Kidney (tissue), 13 donors: ENCODE measurements at regions not wholly inside any gene's neighbourhood (a gene's known extent, or its start where the extent isn't known, plus 50 kb on each side); places are given as distances from the start of the nearest gene placed in this dataset.

ENCODE experiments used
- DNase-seq, 5 donors: peaks; one replicate each; pipeline ENCODE4 v3.0.0-alpha.2; 2013 to 2020
- FAIRE-seq: peaks from 2 replicates; lab custom pipeline; 2012; peaks lifted over from hg19 to GRCh38; lab: Jason Lieb, UNC
- H3K27ac ChIP-seq, 2 donors: one replicate each; pipeline ENCODE4 v1.7.0; 2013; ENCODE audit warnings: low read depth in 2 of 2, low read length in 2 of 2, inconsistent platforms in 1 of 2
- H3K27me3 ChIP-seq: one replicate; pipeline ENCODE4 v1.7.1; 2013; ENCODE audit warnings: low read length, inconsistent platforms; ENCODE audit not compliant: control insufficient read depth, insufficient read depth
- H3K36me3 ChIP-seq, 3 donors: one replicate each; pipeline versions ENCODE4 v1.7.0 to v1.7.1; 2013; ENCODE audit warnings: low read length in 3 of 3, control low read depth in 1 of 3, inconsistent platforms in 1 of 3; ENCODE audit not compliant: insufficient read depth in 3 of 3, control insufficient read depth in 2 of 3
- H3K4me1 ChIP-seq, 3 donors: one replicate each; pipeline versions ENCODE4 v1.7.0 to v1.7.1; 2013; ENCODE audit warnings: low read length in 3 of 3, inconsistent platforms in 1 of 3, low read depth in 1 of 3; ENCODE audit not compliant: control insufficient read depth in 2 of 3, insufficient read depth in 2 of 3
- H3K4me3 ChIP-seq, 3 donors: one replicate each; pipeline versions ENCODE4 v1.7.0 to v1.8.1; 2013; ENCODE audit warnings: low read length in 3 of 3, control low read depth in 1 of 3, inconsistent platforms in 1 of 3
- H3K9ac ChIP-seq, 3 donors: one replicate each; pipeline versions ENCODE4 v1.7.0 to v1.7.1; 2013; ENCODE audit warnings: low read length in 3 of 3, control low read depth in 1 of 3, inconsistent platforms in 1 of 3
- H3K9me3 ChIP-seq, 3 donors: one replicate each; pipeline versions ENCODE4 v1.7.0 to v1.7.1; 2013; ENCODE audit warnings: low read length in 3 of 3, control low read depth in 1 of 3, inconsistent platforms in 1 of 3; ENCODE audit not compliant: control insufficient read depth in 2 of 3, insufficient read depth in 1 of 3
- intact Hi-C: fragments of 100-400 bp; cut with DNase I; formaldehyde crosslinking; loops from one replicate; pipeline ENCODE4 v1.11.1; 2022
- TF ChIP-seq, protein P1 (sequence below): IDR thresholded peaks from 3 replicates; pipeline ENCODE4 v1.5.1; 2012; ENCODE audit warnings: mild to moderate bottlenecking, moderate library complexity, borderline replicate concordance; ENCODE audit not compliant: insufficient read depth; ENCODE audit errors: extremely low read depth
- donor health status: control.
- donor health status: control.
- donor health status: control.
- donor health status: control.
- donor health status: control.
- donor health status: DM: yes; HTN: yes; CAD: no.
- donor health status: Normal renal cell carcinoma (clear cell type).

DNA sequence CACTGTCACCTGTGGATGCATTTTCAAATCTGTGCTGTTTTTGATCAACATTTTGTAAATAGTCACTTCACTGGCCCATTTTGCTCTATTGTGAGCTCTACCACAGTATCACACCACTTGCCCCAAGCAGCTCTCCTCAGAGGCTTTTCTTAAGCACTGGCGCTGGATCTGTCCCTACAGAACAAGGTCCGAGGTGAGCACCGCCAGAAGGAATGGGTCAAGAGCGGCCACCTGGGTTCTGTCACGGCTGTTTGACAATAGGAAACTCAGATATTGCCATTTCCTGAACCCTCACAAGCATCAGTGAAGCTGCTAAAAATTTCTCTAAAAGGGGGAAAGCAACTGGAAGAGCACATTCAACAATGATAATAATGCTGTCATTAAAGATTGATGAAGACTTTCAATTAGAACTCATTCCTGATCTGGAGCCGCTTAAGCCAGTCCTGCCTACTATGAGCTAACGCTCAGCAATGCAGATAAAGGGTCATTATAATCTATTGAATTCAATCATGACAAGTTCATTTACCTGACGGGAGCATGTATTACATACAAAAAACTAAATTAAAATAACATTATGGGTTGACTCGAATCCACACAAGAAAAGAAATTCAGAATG lies 514.0 kb downstream of the GALR1 start:
- Histone ChIP-seq H3K9ac (no peak overlapping the region), H3K4me1 (no peaks in the 10 kb centered on the region), H3K9me3 (no peaks in the 10 kb centered on the region), H3K27me3 (no peaks in the 10 kb centered on the region), H3K36me3 (no peaks in the 10 kb centered on the region), H3K27ac (no peak overlapping the region), H3K4me3 (no peak overlapping the region)
- intact Hi-C loops = no loop called here
- DNase-seq = no peak
- TF ChIP-seq, protein P1, sequence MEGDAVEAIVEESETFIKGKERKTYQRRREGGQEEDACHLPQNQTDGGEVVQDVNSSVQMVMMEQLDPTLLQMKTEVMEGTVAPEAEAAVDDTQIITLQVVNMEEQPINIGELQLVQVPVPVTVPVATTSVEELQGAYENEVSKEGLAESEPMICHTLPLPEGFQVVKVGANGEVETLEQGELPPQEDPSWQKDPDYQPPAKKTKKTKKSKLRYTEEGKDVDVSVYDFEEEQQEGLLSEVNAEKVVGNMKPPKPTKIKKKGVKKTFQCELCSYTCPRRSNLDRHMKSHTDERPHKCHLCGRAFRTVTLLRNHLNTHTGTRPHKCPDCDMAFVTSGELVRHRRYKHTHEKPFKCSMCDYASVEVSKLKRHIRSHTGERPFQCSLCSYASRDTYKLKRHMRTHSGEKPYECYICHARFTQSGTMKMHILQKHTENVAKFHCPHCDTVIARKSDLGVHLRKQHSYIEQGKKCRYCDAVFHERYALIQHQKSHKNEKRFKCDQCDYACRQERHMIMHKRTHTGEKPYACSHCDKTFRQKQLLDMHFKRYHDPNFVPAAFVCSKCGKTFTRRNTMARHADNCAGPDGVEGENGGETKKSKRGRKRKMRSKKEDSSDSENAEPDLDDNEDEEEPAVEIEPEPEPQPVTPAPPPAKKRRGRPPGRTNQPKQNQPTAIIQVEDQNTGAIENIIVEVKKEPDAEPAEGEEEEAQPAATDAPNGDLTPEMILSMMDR = no peak
- FAIRE-seq = no peak

DNA sequence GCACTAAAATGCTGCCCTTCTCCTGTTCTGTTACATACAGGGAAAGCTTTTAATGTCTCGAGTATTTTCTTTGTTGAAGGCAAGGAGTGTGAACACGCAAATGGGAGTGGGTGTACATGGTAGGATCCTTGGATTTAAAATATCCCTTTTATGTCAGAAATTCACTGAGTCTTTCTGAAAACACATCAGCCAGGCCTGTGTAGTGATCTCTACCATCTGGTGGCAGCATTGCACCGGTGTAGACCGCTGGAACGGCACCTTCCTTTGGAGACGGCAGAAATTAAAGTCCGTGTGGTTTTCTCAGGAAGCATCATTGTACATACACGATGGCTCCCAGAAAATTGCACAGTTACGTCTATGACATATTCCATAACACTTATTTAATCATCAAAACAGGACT lies 515.8 kb downstream of the GALR1 start:
- intact Hi-C loops = no loop called here
- no peaks in the 10 kb centered on the region for H3K27me3 ChIP-seq
- no peaks in the 10 kb centered on the region for H3K9me3 ChIP-seq
- TF ChIP-seq, protein P1 = peak; percentile 51
- no peaks in the 10 kb centered on the region for H3K4me1 ChIP-seq
- no peaks in the 10 kb centered on the region for H3K36me3 ChIP-seq
- H3K27ac ChIP-seq = no peak overlapping the region
- H3K9ac ChIP-seq = no peak overlapping the region
- FAIRE-seq (no peak), DNase-seq (peak in 4 of 5 donors; percentile 55 to 79 (median 76))
- H3K4me3 ChIP-seq = no peak overlapping the region

DNA sequence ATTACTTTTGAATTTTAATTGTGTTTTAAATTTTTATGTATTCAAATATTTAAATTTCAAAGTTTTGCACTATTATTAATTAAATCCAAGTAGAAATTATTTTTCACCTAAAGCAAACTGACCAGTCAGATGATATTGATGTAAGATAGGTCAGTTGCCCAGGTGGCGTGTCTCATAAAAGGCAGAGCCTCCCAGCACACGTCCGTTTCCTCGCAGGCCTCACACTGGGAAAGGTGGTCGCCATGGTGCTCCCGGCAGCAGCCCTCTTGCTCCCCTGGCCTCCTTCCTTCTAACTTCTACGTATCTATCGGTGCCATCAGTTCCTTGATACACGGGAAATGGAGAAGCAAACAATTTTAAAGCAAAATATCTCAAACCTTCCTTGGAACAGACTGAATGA lies 516.8 kb downstream of the GALR1 start:
- no peak for DNase-seq
- Histone ChIP-seq H3K9me3 (no peaks in the 10 kb centered on the region), H3K36me3 (no peaks in the 10 kb centered on the region), H3K4me3 (no peak overlapping the region), H3K4me1 (no peaks in the 10 kb centered on the region), H3K27ac (no peak overlapping the region), H3K9ac (no peak overlapping the region), H3K27me3 (no peaks in the 10 kb centered on the region)
- intact Hi-C loops = no loop called here
- no peak for FAIRE-seq
- TF ChIP-seq, protein P1 = no peak

DNA sequence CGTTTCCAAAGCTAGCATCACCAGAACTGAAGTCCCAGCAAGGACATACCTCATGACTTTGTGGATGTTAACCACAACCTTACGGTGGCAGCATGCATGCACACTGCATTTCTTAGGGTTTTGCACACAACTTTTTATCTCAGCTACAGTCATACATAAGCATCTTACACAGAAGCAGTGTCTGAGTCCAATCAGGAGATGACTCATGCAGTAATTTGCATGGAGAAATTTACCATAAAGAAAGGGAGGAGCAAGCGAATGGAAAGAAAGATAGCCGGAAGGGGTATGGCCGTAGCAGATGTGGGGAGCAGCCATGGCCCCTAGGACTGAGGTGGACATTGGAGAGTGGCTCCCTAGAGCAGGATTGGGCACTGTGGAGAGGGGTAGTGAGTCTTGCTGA lies 522.5 kb downstream of the GALR1 start:
- H3K4me1 ChIP-seq = no peaks in the 10 kb centered on the region
- FAIRE-seq = no peak

More for the DNA sequence above, 522.5 kb downstream of the GALR1 start:
- TF ChIP-seq, protein P1 = no peak
- H3K27me3 ChIP-seq = no peaks in the 10 kb centered on the region
- no peak overlapping the region for H3K9ac ChIP-seq
- no peak overlapping the region for H3K4me3 ChIP-seq
- no peaks in the 10 kb centered on the region for H3K36me3 ChIP-seq
- no peak overlapping the region for H3K27ac ChIP-seq
- intact Hi-C loops = no loop called here
- H3K9me3 ChIP-seq = no peaks in the 10 kb centered on the region
- DNase-seq = no peak
